ENCODE measurements at regions not wholly inside any gene's neighbourhood (a gene's known extent, or its start where the extent isn't known, plus 50 kb on each side); places are given as distances from the start of the nearest gene placed in this dataset.

GRCh38 chr15:98420837-98421236 is 227.5 kb upstream of the IGF1R start:
- no peak for TF ChIP-seq POLR2AphosphoS5 (IDR thresholded peaks at IDR 0.05)
- TF ChIP-seq POLR2A (IDR thresholded peaks at IDR 0.05) = no peak

All from suprapubic skin (tissue), 4 donors.